ENCODE measurements at regions not wholly inside any gene's neighbourhood (a gene's known extent, or its start where the extent isn't known, plus 50 kb on each side); places are given as distances from the start of the nearest gene placed in this dataset.
A peak's percentile ranks its signal among the peaks of the same experiment; 100 is the strongest.

- Histone ChIP-seq H3K27me3 (ENCODE audit: control insufficient read depth in 3 of 3, insufficient read depth in 3 of 3, low read length in 3 of 3) (no peaks in the 10 kb centered on the region), H3K36me3 (ENCODE audit: control insufficient read depth in 3 of 3, insufficient read depth in 2 of 3, low read depth in 1 of 3, low read length in 3 of 3) (no peaks in the 10 kb centered on the region), H3K4me3 (ENCODE audit: low read depth in 1 of 3, low read length in 3 of 3) (no peak overlapping the region), H3K4me1 (ENCODE audit: control insufficient read depth in 3 of 3, insufficient read depth in 2 of 3, low read depth in 1 of 3, low read length in 2 of 3) (no peaks in the 10 kb centered on the region), H3K9me3 (ENCODE audit: control insufficient read depth in 2 of 2, insufficient read depth in 1 of 2, low read depth in 1 of 2, low read length in 1 of 2) (no peaks in the 10 kb centered on the region), H3K27ac (ENCODE audit: low read depth in 1 of 3, low read length in 2 of 3) (no peak overlapping the region)
- DNase-seq (no peak), FAIRE-seq (no peak)
- WGBS, 3 donors, result 79 to 89% (median 88%) methylated on average over 3 of the region's 3 CpGs
Observed at GRCh38 chr1:193697776-193698175, 511.4 kb upstream of the B3GALT2 start.

GRCh38 chr1:193697115-193697762 is 510.8 kb upstream of the B3GALT2 start:
- Histone ChIP-seq H3K4me1 (ENCODE audit: control insufficient read depth in 3 of 3, insufficient read depth in 2 of 3, low read depth in 1 of 3, low read length in 2 of 3) (no peaks in the 10 kb centered on the region), H3K4me3 (ENCODE audit: low read depth in 1 of 3, low read length in 3 of 3) (no peak overlapping the region), H3K9me3 (ENCODE audit: control insufficient read depth in 2 of 2, insufficient read depth in 1 of 2, low read depth in 1 of 2, low read length in 1 of 2) (no peaks in the 10 kb centered on the region), H3K27ac (ENCODE audit: low read depth in 1 of 3, low read length in 2 of 3) (no peak overlapping the region), H3K36me3 (ENCODE audit: control insufficient read depth in 3 of 3, insufficient read depth in 2 of 3, low read depth in 1 of 3, low read length in 3 of 3) (no peaks in the 10 kb centered on the region), H3K27me3 (ENCODE audit: control insufficient read depth in 3 of 3, insufficient read depth in 3 of 3, low read length in 3 of 3) (no peaks in the 10 kb centered on the region)
- DNase-seq (no peak), FAIRE-seq (no peak)
- WGBS, 3 donors, result 80 to 94% (median 86%) methylated on average over 2 of the region's 2 CpGs

- Histone ChIP-seq H3K9me3 (ENCODE audit: control insufficient read depth in 2 of 2, insufficient read depth in 1 of 2, low read depth in 1 of 2, low read length in 1 of 2) (no peaks in the 10 kb centered on the region), H3K27ac (ENCODE audit: low read depth in 1 of 3, low read length in 2 of 3) (no peak overlapping the region), H3K4me3 (ENCODE audit: low read depth in 1 of 3, low read length in 3 of 3) (no peak overlapping the region), H3K36me3 (ENCODE audit: control insufficient read depth in 3 of 3, insufficient read depth in 2 of 3, low read depth in 1 of 3, low read length in 3 of 3) (no peaks in the 10 kb centered on the region), H3K4me1 (ENCODE audit: control insufficient read depth in 3 of 3, insufficient read depth in 2 of 3, low read depth in 1 of 3, low read length in 2 of 3) (no peaks in the 10 kb centered on the region), H3K27me3 (ENCODE audit: control insufficient read depth in 3 of 3, insufficient read depth in 3 of 3, low read length in 3 of 3) (no peaks in the 10 kb centered on the region)
- DNase-seq (no peak), FAIRE-seq (no peak)
- WGBS, 3 donors, result 83 to 91% (median 88%) methylated on average over 1 of the region's 1 CpG
Observed at GRCh38 chr1:193694741-193695140, 508.3 kb upstream of the B3GALT2 start.

- H3K4me3 ChIP-seq (ENCODE audit: low read depth in 1 of 3, low read length in 3 of 3), result no peak overlapping the region
- FAIRE-seq, result no peak
Observed at GRCh38 chr1:193685986-193686385, 499.6 kb upstream of the B3GALT2 start.

GRCh38 chr1:193681422-193681821 is 495.0 kb upstream of the B3GALT2 start:
- no peak overlapping the region for H3K27ac ChIP-seq (ENCODE audit: low read depth in 1 of 3, low read length in 2 of 3)
- H3K4me1 ChIP-seq (ENCODE audit: control insufficient read depth in 3 of 3, insufficient read depth in 2 of 3, low read depth in 1 of 3, low read length in 2 of 3), result peaks cover 0 to 3% (median 3%) of the 10 kb centered on the region in 3 donors
- FAIRE-seq (no peak), DNase-seq (peak in 1 of 2 donors; percentile 25)
- no peaks in the 10 kb centered on the region for H3K27me3 ChIP-seq (ENCODE audit: control insufficient read depth in 3 of 3, insufficient read depth in 3 of 3, low read length in 3 of 3)
- no peak overlapping the region for H3K4me3 ChIP-seq (ENCODE audit: low read depth in 1 of 3, low read length in 3 of 3)
- no peaks in the 10 kb centered on the region for H3K9me3 ChIP-seq (ENCODE audit: control insufficient read depth in 2 of 2, insufficient read depth in 1 of 2, low read depth in 1 of 2, low read length in 1 of 2)
- no peaks in the 10 kb centered on the region for H3K36me3 ChIP-seq (ENCODE audit: control insufficient read depth in 3 of 3, insufficient read depth in 2 of 3, low read depth in 1 of 3, low read length in 3 of 3)
- WGBS, 3 donors, result 12 to 32% (median 27%) methylated on average over 1 of the region's 1 CpG

More at GRCh38 chr1:193685986-193686385, 499.6 kb upstream of the B3GALT2 start:
- H3K9me3 ChIP-seq (ENCODE audit: control insufficient read depth in 2 of 2, insufficient read depth in 1 of 2, low read depth in 1 of 2, low read length in 1 of 2), result no peaks in the 10 kb centered on the region
- 78 to 87% (median 82%) methylated on average over 2 of the region's 2 CpGs for WGBS, 3 donors
- H3K27me3 ChIP-seq (ENCODE audit: control insufficient read depth in 3 of 3, insufficient read depth in 3 of 3, low read length in 3 of 3), result no peaks in the 10 kb centered on the region
- no peaks in the 10 kb centered on the region for H3K36me3 ChIP-seq (ENCODE audit: control insufficient read depth in 3 of 3, insufficient read depth in 2 of 3, low read depth in 1 of 3, low read length in 3 of 3)
- no peak for DNase-seq
- no peak overlapping the region for H3K27ac ChIP-seq (ENCODE audit: low read depth in 1 of 3, low read length in 2 of 3)
- H3K4me1 ChIP-seq (ENCODE audit: control insufficient read depth in 3 of 3, insufficient read depth in 2 of 3, low read depth in 1 of 3, low read length in 2 of 3), result peaks cover 0 to 2% (median 0%) of the 10 kb centered on the region in 3 donors

- no peak overlapping the region for H3K27ac ChIP-seq (ENCODE audit: low read depth in 1 of 3, low read length in 2 of 3)
- H3K36me3 ChIP-seq (ENCODE audit: control insufficient read depth in 3 of 3, insufficient read depth in 2 of 3, low read depth in 1 of 3, low read length in 3 of 3), result no peaks in the 10 kb centered on the region
- H3K4me3 ChIP-seq (ENCODE audit: low read depth in 1 of 3, low read length in 3 of 3), result no peak overlapping the region
- no peaks in the 10 kb centered on the region for H3K27me3 ChIP-seq (ENCODE audit: control insufficient read depth in 3 of 3, insufficient read depth in 3 of 3, low read length in 3 of 3)
- no peaks in the 10 kb centered on the region for H3K9me3 ChIP-seq (ENCODE audit: control insufficient read depth in 2 of 2, insufficient read depth in 1 of 2, low read depth in 1 of 2, low read length in 1 of 2)
- DNase-seq (no peak), FAIRE-seq (no peak)
- WGBS, 3 donors, result 7 to 36% (median 33%) methylated on average over 2 of the region's 2 CpGs
- peaks cover 0 to 3% (median 3%) of the 10 kb centered on the region in 3 donors for H3K4me1 ChIP-seq (ENCODE audit: control insufficient read depth in 3 of 3, insufficient read depth in 2 of 3, low read depth in 1 of 3, low read length in 2 of 3)
Observed at GRCh38 chr1:193680924-193681316, 494.5 kb upstream of the B3GALT2 start.

GRCh38 chr1:193680247-193680923 is 494.0 kb upstream of the B3GALT2 start:
- H3K4me3 ChIP-seq (ENCODE audit: low read depth in 1 of 3, low read length in 3 of 3), result no peak overlapping the region
- WGBS, 3 donors, result 16 to 39% (median 36%) methylated on average over 1 of the region's 1 CpG
- FAIRE-seq (no peak), DNase-seq (no peak)
- no peak overlapping the region for H3K27ac ChIP-seq (ENCODE audit: low read depth in 1 of 3, low read length in 2 of 3)
- no peaks in the 10 kb centered on the region for H3K27me3 ChIP-seq (ENCODE audit: control insufficient read depth in 3 of 3, insufficient read depth in 3 of 3, low read length in 3 of 3)
- H3K9me3 ChIP-seq (ENCODE audit: control insufficient read depth in 2 of 2, insufficient read depth in 1 of 2, low read depth in 1 of 2, low read length in 1 of 2), result no peaks in the 10 kb centered on the region
- H3K4me1 ChIP-seq (ENCODE audit: control insufficient read depth in 3 of 3, insufficient read depth in 2 of 3, low read depth in 1 of 3, low read length in 2 of 3), result peaks cover 0 to 3% (median 3%) of the 10 kb centered on the region in 3 donors
- no peaks in the 10 kb centered on the region for H3K36me3 ChIP-seq (ENCODE audit: control insufficient read depth in 3 of 3, insufficient read depth in 2 of 3, low read depth in 1 of 3, low read length in 3 of 3)

- DNase-seq, result peak in 1 of 2 donors; percentile 35
- WGBS, 3 donors, result 18 to 60% (median 43%) methylated on average over 3 of the region's 3 CpGs
Observed at GRCh38 chr1:193677874-193678273, 491.5 kb upstream of the B3GALT2 start.

More at GRCh38 chr1:193677874-193678273, 491.5 kb upstream of the B3GALT2 start:
- H3K9me3 ChIP-seq (ENCODE audit: control insufficient read depth in 2 of 2, insufficient read depth in 1 of 2, low read depth in 1 of 2, low read length in 1 of 2), result no peaks in the 10 kb centered on the region
- FAIRE-seq, result no peak
- H3K4me3 ChIP-seq (ENCODE audit: low read depth in 1 of 3, low read length in 3 of 3), result no peak overlapping the region
- H3K36me3 ChIP-seq (ENCODE audit: control insufficient read depth in 3 of 3, insufficient read depth in 2 of 3, low read depth in 1 of 3, low read length in 3 of 3), result no peaks in the 10 kb centered on the region
- H3K27me3 ChIP-seq (ENCODE audit: control insufficient read depth in 3 of 3, insufficient read depth in 3 of 3, low read length in 3 of 3), result no peaks in the 10 kb centered on the region
- no peak overlapping the region for H3K27ac ChIP-seq (ENCODE audit: low read depth in 1 of 3, low read length in 2 of 3)
- H3K4me1 ChIP-seq (ENCODE audit: control insufficient read depth in 3 of 3, insufficient read depth in 2 of 3, low read depth in 1 of 3, low read length in 2 of 3), result peaks cover 0 to 3% (median 3%) of the 10 kb centered on the region in 3 donors
